MV-4-11 (cell line): ENCODE measurements at regions not wholly inside any gene's neighbourhood (a gene's known extent, or its start where the extent isn't known, plus 50 kb on each side); places are given as distances from the start of the nearest gene placed in this dataset.
"Not testable (repeated sequence)": the region's sequence is repeated elsewhere in the genome, so short reads cannot be mapped to it uniquely, and the experiment has no call there.

Experiments used
- DNase-seq: peaks from one replicate; lab custom pipeline; 2025; lab: John Stamatoyannopoulos, UW

DNA sequence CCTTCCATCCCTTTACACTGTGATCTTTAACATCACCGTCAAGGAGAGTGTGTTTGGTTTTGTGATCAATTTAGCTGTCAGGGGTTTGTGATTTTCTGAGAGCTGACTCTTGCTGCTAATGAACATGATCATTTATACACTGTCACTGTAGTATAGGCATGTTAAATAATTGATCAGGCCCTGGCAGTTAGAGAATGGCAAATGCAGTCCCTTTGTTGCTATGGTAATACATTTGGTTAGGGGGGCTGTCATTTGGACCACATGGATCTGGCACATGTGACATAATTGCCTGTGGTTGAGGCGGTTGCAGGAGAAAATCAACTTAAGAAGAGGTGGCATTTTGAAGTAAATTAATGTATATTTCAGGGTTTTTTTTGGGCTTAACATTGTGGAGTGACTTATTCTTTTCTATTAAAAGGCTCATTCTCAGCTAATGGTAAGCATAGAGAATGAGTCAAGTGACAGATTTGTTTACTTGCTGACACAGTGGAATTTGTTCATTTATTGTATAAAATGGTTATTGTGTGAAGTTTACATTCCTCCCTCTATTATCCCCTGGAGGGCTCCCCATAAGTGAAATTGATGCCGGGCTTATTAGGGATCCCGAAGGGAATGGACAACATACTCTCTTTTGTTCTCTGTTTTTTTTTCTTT lies 114.0 kb downstream of the FHIP1A start:
- DNase-seq: no peak

DNA sequence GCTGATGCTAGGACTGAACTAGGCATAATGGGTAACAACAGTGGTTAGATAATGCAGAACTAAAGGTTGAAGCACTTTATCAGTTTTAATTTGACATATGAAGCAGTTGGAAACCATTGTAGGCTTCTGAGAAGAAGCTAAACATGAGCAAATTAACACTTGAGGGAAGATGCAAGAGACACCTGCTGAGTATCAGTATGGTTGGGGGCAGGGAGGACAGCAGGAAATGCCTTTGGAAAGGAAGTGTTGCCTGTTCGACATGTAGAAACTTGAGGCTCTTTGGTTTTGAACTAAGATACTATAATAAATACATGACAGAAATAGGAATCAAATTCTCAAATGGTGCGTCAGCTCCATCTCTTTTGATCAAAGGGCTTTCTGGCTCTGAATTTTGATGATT lies 115.6 kb downstream of the FHIP1A start:
- DNase-seq: no peak

DNA sequence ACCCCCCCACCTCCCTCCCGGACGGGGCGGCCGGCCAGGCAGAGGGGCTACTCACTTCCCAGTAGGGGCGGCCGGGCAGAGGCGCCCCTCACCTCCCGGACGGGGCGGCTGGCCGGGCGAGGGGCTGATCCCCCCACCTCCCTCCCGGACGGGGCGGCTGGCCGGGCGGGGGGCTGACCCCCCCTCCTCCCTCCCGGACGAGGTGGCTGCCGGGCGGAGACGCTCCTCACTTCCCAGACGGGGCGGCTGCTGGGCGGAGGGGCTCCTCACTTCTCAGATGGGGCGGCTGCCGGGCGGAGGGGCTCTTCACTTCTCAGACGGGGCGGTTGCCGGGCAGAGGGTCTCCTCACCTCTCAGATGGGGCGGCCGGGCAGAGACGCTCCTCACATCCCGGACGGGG lies 117.5 kb downstream of the FHIP1A start:
- DNase-seq: not testable (repeated sequence)

DNA sequence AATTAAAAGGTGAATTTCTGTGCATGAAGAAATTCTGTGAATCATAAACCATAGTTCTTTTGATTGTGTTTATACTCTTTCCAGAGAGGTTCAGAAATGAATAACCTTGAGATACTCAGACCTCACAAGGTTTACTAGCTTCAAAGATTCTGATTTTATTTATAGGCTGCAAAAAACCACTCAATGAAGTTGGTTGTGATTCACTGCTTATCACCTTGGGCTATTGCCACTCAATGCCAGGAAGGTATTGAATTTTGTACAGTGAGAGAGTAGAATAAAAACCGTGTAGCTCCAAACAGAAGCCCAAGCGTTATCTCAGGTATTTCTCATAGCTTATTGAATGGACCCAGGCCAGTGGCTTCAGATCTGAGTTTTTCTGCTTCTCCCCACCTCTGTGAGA lies 118.7 kb downstream of the FHIP1A start:
- DNase-seq: no peak

- DNase-seq: no peak
These were observed 120.2 kb downstream of the FHIP1A start for GRCh38 chr4:151529187-151529586.

- no peak for DNase-seq
These were observed 121.3 kb downstream of the FHIP1A start for GRCh38 chr4:151530230-151530629.

DNA sequence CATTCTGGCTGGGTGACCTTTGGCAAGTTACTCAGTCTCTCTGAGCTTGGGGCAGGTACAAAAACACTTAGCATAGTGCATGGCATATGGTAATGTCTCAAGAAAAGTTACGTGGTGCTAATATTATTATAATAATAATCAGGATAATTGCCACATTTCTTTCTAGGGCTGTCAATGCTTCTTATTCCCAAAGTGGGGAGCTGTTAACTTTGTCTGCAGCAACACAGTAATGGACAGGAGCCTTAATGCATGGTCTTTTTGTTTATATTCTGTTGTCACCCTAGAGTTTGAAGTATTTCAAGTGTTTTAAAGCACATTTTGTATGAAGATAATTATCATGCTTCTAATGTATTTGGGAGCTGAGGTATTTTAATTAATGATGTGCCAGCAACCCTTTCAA lies 121.8 kb downstream of the FHIP1A start:
- DNase-seq: no peak

DNA sequence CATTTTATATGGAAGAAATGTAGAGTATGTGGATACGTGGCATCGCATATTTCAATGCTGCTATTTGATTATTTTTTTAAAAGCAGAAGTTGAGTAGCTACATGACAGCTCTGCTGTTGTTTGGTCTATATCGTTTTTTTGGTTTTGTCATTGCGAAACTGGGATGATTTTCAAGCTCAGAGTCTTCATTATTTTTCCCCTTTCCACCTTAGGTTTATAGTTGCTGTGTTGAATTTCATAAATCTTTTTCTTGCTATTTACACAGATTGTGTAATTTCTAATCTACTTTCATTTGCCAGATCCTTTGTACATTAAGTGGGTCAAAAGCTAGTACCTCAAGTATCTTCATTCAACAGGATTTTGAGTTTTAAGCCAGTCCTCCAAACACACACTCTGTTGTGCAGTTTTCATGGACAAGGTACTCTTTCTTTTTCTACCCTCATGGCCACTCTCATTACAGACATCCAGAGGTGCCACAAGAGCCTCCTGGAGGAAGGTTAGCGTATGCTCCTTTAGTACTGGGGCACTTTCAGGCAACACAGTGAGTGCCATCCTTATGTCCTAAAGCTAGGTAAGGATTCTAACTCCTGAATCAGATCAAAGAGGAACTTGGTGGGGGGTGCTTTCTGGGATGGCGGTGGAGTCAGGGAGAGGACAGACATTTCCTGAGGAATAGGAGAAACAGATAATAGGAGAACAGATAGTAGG lies 123.2 kb downstream of the FHIP1A start:
- DNase-seq: peak; percentile 67

- DNase-seq: no peak
These were observed 125.2 kb downstream of the FHIP1A start for GRCh38 chr4:151534195-151534594.

GRCh38 chr4:151535366-151535765 lies 126.4 kb downstream of the FHIP1A start:
- DNase-seq: no peak

- peak; percentile 19 for DNase-seq
These were observed 128.7 kb downstream of the FHIP1A start for GRCh38 chr4:151537687-151538086.

GRCh38 chr4:151538963-151539362 lies 130.0 kb downstream of the FHIP1A start:
- DNase-seq: peak; percentile 61

GRCh38 chr4:151540728-151541388 lies 131.9 kb downstream of the FHIP1A start:
- DNase-seq: no peak

- DNase-seq: no peak
These were observed 132.6 kb downstream of the FHIP1A start for GRCh38 chr4:151541389-151542071.

DNA sequence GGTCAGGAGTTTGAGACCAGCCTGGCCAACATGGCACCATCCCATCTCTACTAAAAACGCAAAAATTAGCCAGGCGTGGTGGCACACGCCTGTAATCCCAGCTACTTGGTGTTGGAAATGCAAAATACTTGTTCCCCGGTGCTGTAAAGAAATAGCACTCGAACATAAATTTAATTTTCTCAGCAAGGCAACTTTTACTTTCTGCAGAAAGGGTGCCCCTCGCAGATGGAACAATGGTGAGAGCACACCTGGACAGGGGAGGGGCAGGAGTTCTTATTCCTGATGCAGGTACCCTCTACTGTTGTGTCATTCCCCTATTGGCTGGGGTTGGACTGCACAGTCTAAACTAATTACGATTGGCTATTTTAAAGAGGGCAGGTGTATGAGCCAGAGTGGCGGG lies 139.7 kb downstream of the FHIP1A start:
- no peak for DNase-seq

- DNase-seq: not testable (repeated sequence)
These were observed 140.4 kb downstream of the FHIP1A start for GRCh38 chr4:151549378-151549777.

DNA sequence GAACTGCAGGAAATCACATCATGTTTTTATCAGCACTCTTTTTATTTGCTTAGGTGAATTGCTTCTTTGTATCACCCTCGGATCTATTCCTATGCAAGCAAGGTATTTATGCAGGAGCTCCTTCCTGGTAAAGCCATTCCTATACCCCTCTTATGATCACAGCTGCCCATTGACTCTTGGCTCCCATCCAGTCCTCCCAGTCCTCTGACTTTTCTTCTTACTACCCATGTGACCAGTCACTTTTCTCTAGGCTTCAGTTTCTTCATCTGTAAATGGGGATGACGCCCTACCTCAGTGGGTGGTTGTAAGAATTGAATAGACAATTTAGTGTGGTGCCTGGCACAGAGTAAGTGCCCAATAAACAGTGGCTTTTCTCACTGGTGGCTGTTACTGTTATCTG lies 144.9 kb downstream of the FHIP1A start:
- no peak for DNase-seq

- DNase-seq: no peak
These were observed 146.4 kb downstream of the FHIP1A start for GRCh38 chr4:151555151-151555945.

DNA sequence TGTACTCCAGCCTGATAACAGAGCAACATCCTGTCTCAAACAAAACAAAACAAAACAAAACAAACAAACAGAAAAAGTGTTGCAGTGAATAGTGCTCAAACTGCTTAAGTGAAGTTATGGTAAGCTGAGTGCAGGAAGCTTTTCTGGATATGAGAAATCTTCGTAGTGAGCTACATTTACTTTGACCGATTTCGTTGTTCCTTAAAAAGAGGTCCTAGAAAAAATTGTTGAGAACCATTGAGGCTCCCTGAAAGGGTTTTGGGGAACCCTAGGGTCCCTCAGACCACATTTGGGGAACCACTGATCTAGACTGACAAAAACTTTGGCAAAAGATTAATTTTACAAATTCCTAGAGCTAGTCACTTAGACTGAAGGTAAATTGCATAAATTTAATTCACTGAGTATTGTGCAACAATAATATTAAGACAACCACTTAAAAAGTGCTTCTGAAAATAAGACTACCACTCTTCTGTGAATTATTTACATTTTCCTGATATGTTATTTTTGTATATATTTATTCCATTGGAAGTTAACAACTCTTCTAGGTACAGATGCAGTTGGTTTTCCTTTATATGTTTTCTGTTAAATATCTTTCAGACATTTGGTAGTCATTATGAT lies 149.6 kb downstream of the FHIP1A start:
- DNase-seq: no peak

GRCh38 chr4:151559595-151559994 lies 150.6 kb downstream of the FHIP1A start:
- no peak for DNase-seq

GRCh38 chr4:151561551-151562256 lies 152.7 kb downstream of the FHIP1A start:
- DNase-seq: no peak
